ENCODE measurements at regions not wholly inside any gene's neighbourhood (a gene's known extent, or its start where the extent isn't known, plus 50 kb on each side); places are given as distances from the start of the nearest gene placed in this dataset.

GRCh38 chr16:8217201-8217600 lies 373.1 kb downstream of the TMEM114 start:
- DNase-seq (ENCODE audit: low read depth in 1 of 2, low spot score in 2 of 2) (no peak), FAIRE-seq (no peak)
- CTCF ChIA-PET (ENCODE audit: partially characterized antibody) = interaction anchor here (1.0 kb wide), 1 partner anchor 36 kb away, joined by 3 read pairs; no protein-coding TSS in a partner anchor
- Histone ChIP-seq H3K9ac (replicated peaks in 1 of 4; ENCODE audit: extremely low read depth in 1 of 4, low read depth in 3 of 4, low read length in 3 of 4) (no peak overlapping the region), H3K36me3 (ENCODE audit: control insufficient read depth in 2 of 4, insufficient read depth in 4 of 4, low read length in 3 of 4) (no peaks in the 10 kb centered on the region), H3K79me1 (ENCODE audit: low read depth, low read length) (no peaks in the 10 kb centered on the region), H3K4me3 (ENCODE audit: extremely low read depth in 1 of 4, insufficient read depth in 2 of 4, low read depth in 3 of 4, low read length in 4 of 4) (no peak overlapping the region), H3K9me3 (ENCODE audit: insufficient read depth in 2 of 2, low read depth in 1 of 2, low read length in 1 of 2) (0 out of 4 replicates have a peak, but pooled peaks cover 0 to 2% of the 10 kb centered on the region in 2 experiments), H2BK12ac (ENCODE audit: low read depth, low read length) (no peak overlapping the region), H3K4me1 (replicated peaks in 1 of 4; ENCODE audit: control insufficient read depth in 3 of 4, insufficient read depth in 4 of 4, low read length in 3 of 4) (no peaks in the 10 kb centered on the region), H3K4me2 (ENCODE audit: insufficient read depth in 1 of 2, low read depth in 2 of 2, low read length in 2 of 2) (no peak overlapping the region), H3K23ac (ENCODE audit: insufficient read length) (no peak overlapping the region), H2AK5ac (ENCODE audit: low read depth, low read length) (no peak overlapping the region), H3K23me2 (ENCODE audit: low read depth, low read length) (no peaks in the 10 kb centered on the region), H3K4ac (replicated peaks; ENCODE audit: insufficient read length, low read depth, low read length) (no peak overlapping the region), H3K14ac (ENCODE audit: insufficient read length) (no peak overlapping the region), H4K8ac (ENCODE audit: extremely low read depth, insufficient read depth, low read length) (no peak overlapping the region), H2BK120ac (replicated peaks; ENCODE audit: low read depth, low read length) (no peak overlapping the region), H4K5ac (ENCODE audit: insufficient read length, low read depth, low read length) (no peak overlapping the region), H2BK5ac (ENCODE audit: low read depth, low read length) (no peak overlapping the region), H2AFZ (ENCODE audit: low read length) (no peak overlapping the region), H4K91ac (replicated peaks; ENCODE audit: insufficient read length, low read length) (no peak overlapping the region), H2BK20ac (ENCODE audit: low read length) (no peak overlapping the region), H3K56ac (replicated peaks; ENCODE audit: insufficient read length, low read depth, low read length) (no peak overlapping the region), H3K27ac (ENCODE audit: low read depth, low read length) (no peak overlapping the region), H2BK15ac (ENCODE audit: low read length) (no peak overlapping the region), H3K18ac (ENCODE audit: extremely low read depth, low read length) (no peak overlapping the region), H3K27me3 (replicated peaks in 1 of 4; ENCODE audit: control insufficient read depth in 3 of 4, extremely low read depth in 1 of 4, insufficient read depth in 3 of 4, low read length in 3 of 4) (no peaks in the 10 kb centered on the region), H3K79me2 (ENCODE audit: control insufficient read depth in 1 of 2, insufficient read depth in 2 of 2, low read length in 2 of 2) (no peaks in the 10 kb centered on the region), H4K20me1 (replicated peaks in 1 of 2; ENCODE audit: control insufficient read depth in 1 of 2, insufficient read depth in 2 of 2, low read length in 2 of 2) (no peaks in the 10 kb centered on the region)
- POLR2A ChIA-PET (ENCODE audit: partially characterized antibody) = no interaction called here
- TF ChIP-seq YY1 (IDR thresholded peaks at IDR 0.05; ENCODE audit: low read depth, low read length) (no peak), TAF7 (optimal IDR thresholded peaks at IDR 0.05; ENCODE audit: borderline replicate concordance, low read depth, low read length) (no peak), SIX5 (IDR thresholded peaks at IDR 0.05; ENCODE audit: low read depth, low read length) (no peak), BRCA1 (IDR thresholded peaks at IDR 0.05; ENCODE audit: low read depth, low read length) (no peak), HDAC2 (IDR thresholded peaks at IDR 0.05; ENCODE audit: borderline replicate concordance in 1 of 2, low read depth in 2 of 2, low read length in 2 of 2) (no peak), JUN (IDR thresholded peaks at IDR 0.05; ENCODE audit: low read depth, low read length) (no peak), ZNF274 (IDR thresholded peaks at IDR 0.05; ENCODE audit: borderline replicate concordance, extremely low read depth, low read length) (no peak), ASH2L (IDR thresholded peaks at IDR 0.05; ENCODE audit: low read length) (no peak), POU5F1 (IDR thresholded peaks at IDR 0.05; ENCODE audit: low read depth, low read length) (no peak), CREB1 (IDR thresholded peaks at IDR 0.05) (no peak), TEAD4 (IDR thresholded peaks at IDR 0.05; ENCODE audit: low read depth, low read length) (no peak)
- 91% methylated on average over 2 of the region's 2 CpGs; no CpG with 5 or more reads in 1 of the 2 experiments for WGBS, 2 experiments (ENCODE audit: extremely low coverage in 1 of 2, insufficient coverage in 1 of 2, insufficient read length in 1 of 2, insufficient replicate concordance in 2 of 2, low coverage in 1 of 2, low lambda C conversion rate in 2 of 2, missing lambda C conversion rate in 1 of 2)
